HG03060 (cell line): ENCODE measurements at regions not wholly inside any gene's neighbourhood (a gene's known extent, or its start where the extent isn't known, plus 50 kb on each side); places are given as distances from the start of the nearest gene placed in this dataset.

Experiments
- ATAC-seq: cut with Tn5 transposase; IDR thresholded peaks from one replicate; pipeline ENCODE4 v1.9.1; 2021; ENCODE audit warnings: low read depth, moderate number of reproducible peaks; ENCODE audit not compliant: unreplicated experiment

DNA sequence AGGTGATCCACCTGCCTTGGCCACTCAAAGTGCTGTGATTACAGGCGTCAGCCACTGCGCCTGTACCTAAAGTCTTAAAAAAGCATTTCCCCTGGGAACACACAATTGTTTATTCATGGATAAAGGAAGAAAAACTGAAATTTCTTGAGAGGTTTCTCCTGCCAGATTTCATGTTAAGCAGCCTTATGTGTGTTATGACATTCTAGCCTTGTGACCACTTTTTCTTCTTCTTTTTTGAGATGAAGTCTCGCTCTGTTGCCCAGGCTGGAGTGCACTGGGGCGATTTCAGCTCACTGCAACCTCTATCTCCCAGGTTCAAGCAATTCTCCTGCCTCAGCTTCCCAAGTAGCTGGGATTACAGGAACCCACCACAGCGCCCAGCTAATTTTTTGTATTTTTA lies 57.8 kb upstream of the PLAC8 start:
- no peak for ATAC-seq

DNA sequence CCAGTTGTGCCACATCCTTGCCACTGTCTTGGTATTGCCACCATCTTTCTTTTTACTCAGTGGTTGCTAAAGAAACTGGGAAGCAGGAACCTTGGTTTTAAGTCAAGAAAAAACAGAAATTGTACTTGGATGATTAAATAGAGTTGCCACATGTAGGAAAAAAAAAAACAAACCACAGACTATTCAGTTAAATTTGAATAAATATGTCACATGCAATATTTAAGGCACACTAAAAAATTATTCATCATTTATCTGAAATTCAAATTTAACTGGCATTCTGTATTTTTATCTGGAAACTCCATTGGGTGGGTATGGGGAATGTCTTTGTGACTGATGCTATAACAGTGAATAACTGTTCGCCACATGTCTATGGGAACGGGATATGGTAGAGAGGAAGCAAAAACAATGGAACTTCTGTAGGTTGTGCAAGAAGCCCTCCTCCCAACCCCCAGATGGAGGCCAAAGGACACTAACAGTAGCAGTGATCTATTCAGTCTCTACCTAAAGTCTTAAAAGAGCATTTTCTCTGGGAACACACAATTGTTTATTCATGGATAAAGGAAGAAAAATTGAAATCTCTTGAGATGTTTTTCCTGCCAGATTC lies 57.0 kb upstream of the PLAC8 start:
- ATAC-seq = no peak

DNA sequence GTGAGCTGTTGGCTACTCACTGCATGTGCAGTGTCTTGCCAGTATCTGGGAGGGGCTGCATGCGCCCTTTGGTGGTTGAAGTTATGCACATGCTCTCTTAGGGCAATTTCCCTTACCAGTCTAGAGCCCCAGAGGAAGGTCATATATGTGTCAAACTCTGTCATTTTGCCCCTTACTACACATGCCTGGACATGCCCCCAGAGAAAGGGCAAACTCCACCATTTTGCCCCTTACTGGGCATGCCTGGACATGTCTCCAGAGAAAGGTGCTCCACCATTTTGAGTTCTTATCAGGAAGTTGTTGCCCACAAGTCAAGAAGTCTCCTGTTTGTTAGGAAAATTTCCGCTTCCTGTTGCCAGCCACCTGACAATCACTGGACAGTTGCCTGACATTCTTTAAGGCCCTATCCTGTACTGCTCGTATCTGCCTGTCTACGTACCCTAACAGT lies 56.4 kb upstream of the PLAC8 start:
- ATAC-seq = no peak
